ENCODE measurements at regions not wholly inside any gene's neighbourhood (a gene's known extent, or its start where the extent isn't known, plus 50 kb on each side); places are given as distances from the start of the nearest gene placed in this dataset.

DNA sequence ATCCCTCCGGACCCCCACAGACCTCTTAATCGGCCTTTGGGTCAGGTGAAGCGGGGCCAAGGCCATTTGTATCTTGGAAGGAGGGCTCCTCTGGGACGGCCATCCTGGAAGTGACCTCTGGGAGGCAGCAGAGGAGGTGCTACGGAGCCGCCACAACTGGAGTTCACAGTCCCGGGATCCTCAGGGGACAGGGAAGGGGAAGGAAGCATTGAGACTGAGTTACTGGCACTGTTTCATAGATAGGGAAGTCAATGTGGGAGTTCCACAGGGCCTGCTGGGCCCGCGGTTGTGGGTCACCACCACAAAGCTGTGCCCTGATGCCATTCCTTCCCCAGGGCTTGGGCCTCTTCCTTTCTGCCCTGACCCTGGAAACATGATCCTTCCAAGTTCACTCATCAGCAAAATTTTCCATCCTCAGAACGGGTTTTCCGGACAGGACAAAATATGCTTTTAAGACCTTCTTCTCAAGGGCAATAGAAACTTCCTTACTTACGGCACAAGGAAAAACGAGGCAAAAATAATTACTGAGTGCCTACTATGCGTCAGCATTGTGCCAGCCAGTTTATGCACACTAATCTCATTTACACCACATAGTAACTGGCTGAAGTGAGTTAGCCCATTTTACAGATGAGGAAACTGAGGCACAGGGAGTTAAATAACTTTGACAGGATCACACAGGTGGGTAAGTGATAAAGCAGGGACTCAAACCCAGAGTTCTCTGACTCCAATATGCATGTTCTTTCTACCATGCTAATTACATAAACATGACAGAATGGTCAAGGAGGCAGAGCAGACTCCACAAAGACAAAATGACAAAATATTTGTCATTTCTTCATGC is 143.8 kb downstream of the UNC5CL start:
- Histone ChIP-seq H3K4ac (replicated peaks; ENCODE audit: insufficient read length, low read depth, low read length) (no peak overlapping the region), H4K8ac (ENCODE audit: extremely low read depth, insufficient read depth, low read length) (no peak overlapping the region), H3K4me1 (replicated peaks in 1 of 4; ENCODE audit: control insufficient read depth in 3 of 4, insufficient read depth in 4 of 4, low read length in 3 of 4) (no peaks in the 10 kb centered on the region), H2BK15ac (ENCODE audit: low read length) (no peak overlapping the region), H4K5ac (ENCODE audit: insufficient read length, low read depth, low read length) (no peak overlapping the region), H2AK5ac (ENCODE audit: low read depth, low read length) (no peak overlapping the region), H4K20me1 (replicated peaks in 1 of 2; ENCODE audit: control insufficient read depth in 1 of 2, insufficient read depth in 2 of 2, low read length in 2 of 2) (no peaks in the 10 kb centered on the region), H3K4me2 (ENCODE audit: insufficient read depth in 1 of 2, low read depth in 2 of 2, low read length in 2 of 2) (no peak overlapping the region), H4K91ac (replicated peaks; ENCODE audit: insufficient read length, low read length) (no peak overlapping the region), H3K79me1 (ENCODE audit: low read depth, low read length) (no peaks in the 10 kb centered on the region), H3K18ac (ENCODE audit: extremely low read depth, low read length) (no peak overlapping the region), H3K79me2 (ENCODE audit: control insufficient read depth in 1 of 2, insufficient read depth in 2 of 2, low read length in 2 of 2) (no peaks in the 10 kb centered on the region), H3K36me3 (ENCODE audit: control insufficient read depth in 2 of 4, insufficient read depth in 4 of 4, low read length in 3 of 4) (no peaks in the 10 kb centered on the region), H3K27me3 (replicated peaks in 1 of 4; ENCODE audit: control insufficient read depth in 3 of 4, extremely low read depth in 1 of 4, insufficient read depth in 3 of 4, low read length in 3 of 4) (no peaks in the 10 kb centered on the region; a peak in 2 of 7 replicates), H2BK5ac (ENCODE audit: low read depth, low read length) (no peak overlapping the region; the same call in 1 of the 2 replicates), H3K9me3 (ENCODE audit: insufficient read depth in 2 of 2, low read depth in 1 of 2, low read length in 1 of 2) (no peaks in the 10 kb centered on the region), H2BK120ac (replicated peaks; ENCODE audit: low read depth, low read length) (no peak overlapping the region), H3K9ac (replicated peaks in 1 of 4; ENCODE audit: extremely low read depth in 1 of 4, low read depth in 3 of 4, low read length in 3 of 4) (no peak overlapping the region), H2BK20ac (ENCODE audit: low read length) (no peak overlapping the region), H3K56ac (replicated peaks; ENCODE audit: insufficient read length, low read depth, low read length) (no peak overlapping the region), H3K23ac (ENCODE audit: insufficient read length) (no peak overlapping the region), H3K23me2 (ENCODE audit: low read depth, low read length) (no peaks in the 10 kb centered on the region), H3K14ac (ENCODE audit: insufficient read length) (no peak overlapping the region), H2AFZ (ENCODE audit: low read length) (no peak overlapping the region; the same call in 1 of the 2 replicates), H3K4me3 (ENCODE audit: extremely low read depth in 1 of 4, insufficient read depth in 2 of 4, low read depth in 3 of 4, low read length in 4 of 4) (no peak overlapping the region), H2BK12ac (ENCODE audit: low read depth, low read length) (no peak overlapping the region), H3K27ac (ENCODE audit: low read depth, low read length) (no peak overlapping the region)
- 49% methylated on average over 14 of the region's 14 CpGs; no CpG with 5 or more reads in 1 of the 2 experiments for WGBS, 2 experiments (ENCODE audit: extremely low coverage in 1 of 2, insufficient coverage in 1 of 2, insufficient read length in 1 of 2, insufficient replicate concordance in 2 of 2, low coverage in 1 of 2, low lambda C conversion rate in 2 of 2, missing lambda C conversion rate in 1 of 2)
- TF ChIP-seq RAD21 (IDR thresholded peaks at IDR 0.05 in 1 of 2, conservative IDR thresholded peaks at IDR 0.05 in 1 of 2; ENCODE audit: low read depth in 2 of 2, low read length in 2 of 2) (peak; percentile 94 to 95), KDM1A (IDR thresholded peaks at IDR 0.05; ENCODE audit: borderline replicate concordance, low read length) (peak; percentile 73; the same call in 1 of the 2 replicates), FOSL1 (IDR thresholded peaks at IDR 0.05; ENCODE audit: insufficient read depth, low read depth, low read length) (no peak), CTCF (IDR thresholded peaks at IDR 0.05; ENCODE audit: control extremely low read depth in 1 of 3, insufficient read depth in 1 of 3, low read depth in 1 of 3, low read length in 3 of 3) (peak; percentile 81 to 91 (median 83)), CREB1 (IDR thresholded peaks at IDR 0.05) (peak; percentile 30; the same call in 1 of the 2 replicates), TEAD4 (IDR thresholded peaks at IDR 0.05; ENCODE audit: low read depth, low read length) (no peak), YY1 (IDR thresholded peaks at IDR 0.05; ENCODE audit: low read depth, low read length) (peak; percentile 57)
- DNase-seq (ENCODE audit: low read depth in 1 of 2, low spot score in 2 of 2) (peak; percentile 46 to 85), FAIRE-seq (peak; percentile 62)
- ChIA-PET CTCF (ENCODE audit: partially characterized antibody) (interaction anchor here (0.8 to 12.8 kb wide), 25 partner anchors 8 to 161 kb away, joined by 3 to 199 read pairs (median 6); partner anchors contain the start of genes APOBEC2 and UNC5CL), POLR2A (ENCODE audit: partially characterized antibody) (interaction anchor here (1.0 to 1.1 kb wide), 2 partner anchors 132 to 133 kb away, joined by 3 to 4 read pairs; no protein-coding TSS in a partner anchor)
